BLaER1 (cell line): ENCODE measurements at regions not wholly inside any gene's neighbourhood (a gene's known extent, or its start where the extent isn't known, plus 50 kb on each side); places are given as distances from the start of the nearest gene placed in this dataset.

Experiments
- H3K27ac ChIP-seq: shearing (Covaris generic); formaldehyde crosslinking; 2 replicates; pipeline ENCODE4 v1.8.1; 2022
- H3K27me3 ChIP-seq: shearing (Covaris generic); formaldehyde crosslinking; 2 replicates; pipeline ENCODE4 v1.8.1; 2022
- H3K36me3 ChIP-seq: shearing (Covaris generic); formaldehyde crosslinking; 2 replicates; pipeline ENCODE4 v1.8.1; 2022
- H3K4me1 ChIP-seq: shearing (Covaris generic); formaldehyde crosslinking; 2 replicates; pipeline ENCODE4 v1.8.1; 2022
- H3K4me2 ChIP-seq: shearing (Covaris generic); formaldehyde crosslinking; 2 replicates; pipeline ENCODE4 v1.8.1; 2022
- H3K4me3 ChIP-seq: shearing (Covaris generic); formaldehyde crosslinking; 2 replicates; pipeline ENCODE4 v1.8.1; 2022
- H3K9ac ChIP-seq: shearing (Covaris generic); formaldehyde crosslinking; 2 replicates; pipeline ENCODE4 v1.8.1; 2022
- H3K9me3 ChIP-seq: shearing (Covaris generic); formaldehyde crosslinking; 2 replicates; pipeline ENCODE4 v1.8.1; 2022
- H4K20me1 ChIP-seq: shearing (Covaris generic); formaldehyde crosslinking; 2 replicates; pipeline ENCODE4 v1.8.1; 2022
- Cebpa-rat ChIP-seq: shearing (Covaris generic); IDR thresholded peaks from 2 replicates; pipeline ENCODE4 v1.8.1; 2022

- Histone ChIP-seq H3K4me2 (no peak overlapping the region), H3K9me3 (no peaks in the 10 kb centered on the region), H3K27me3 (no peaks in the 10 kb centered on the region), H3K9ac (no peak overlapping the region), H3K4me1 (no peaks in the 10 kb centered on the region), H3K36me3 (no peaks in the 10 kb centered on the region), H4K20me1 (no peaks in the 10 kb centered on the region), H3K4me3 (no peak overlapping the region), H3K27ac (no peak overlapping the region)
- TF ChIP-seq Cebpa-rat = no peak
These were observed 905.7 kb upstream of the TENM4 start for GRCh38 chr11:80346353-80347059.

GRCh38 chr11:80343436-80343835, 902.6 kb upstream of the TENM4 start:
- Histone ChIP-seq H3K9me3 (no peaks in the 10 kb centered on the region), H3K4me2 (no peak overlapping the region), H3K4me1 (no peaks in the 10 kb centered on the region), H3K36me3 (no peaks in the 10 kb centered on the region), H3K4me3 (no peak overlapping the region), H4K20me1 (no peaks in the 10 kb centered on the region), H3K9ac (no peak overlapping the region), H3K27me3 (no peaks in the 10 kb centered on the region), H3K27ac (no peak overlapping the region)
- TF ChIP-seq Cebpa-rat = no peak

- Histone ChIP-seq H3K27ac (no peak overlapping the region), H3K27me3 (no peaks in the 10 kb centered on the region), H3K36me3 (no peaks in the 10 kb centered on the region), H3K4me1 (no peaks in the 10 kb centered on the region), H3K4me2 (no peak overlapping the region), H3K9ac (no peak overlapping the region), H3K9me3 (no peaks in the 10 kb centered on the region), H4K20me1 (no peaks in the 10 kb centered on the region), H3K4me3 (no peak overlapping the region)
- TF ChIP-seq Cebpa-rat = no peak
These were observed 897.4 kb upstream of the TENM4 start for GRCh38 chr11:80338231-80338630.

GRCh38 chr11:80331694-80332093, 890.9 kb upstream of the TENM4 start:
- no peak overlapping the region for H3K9ac ChIP-seq

GRCh38 chr11:80330264-80330663, 889.4 kb upstream of the TENM4 start:
- no peak overlapping the region for H3K9ac ChIP-seq
- no peaks in the 10 kb centered on the region for H3K36me3 ChIP-seq
- H3K4me1 ChIP-seq = no peaks in the 10 kb centered on the region
- H3K27me3 ChIP-seq = no peaks in the 10 kb centered on the region
- H3K4me3 ChIP-seq = no peak overlapping the region
- H3K4me2 ChIP-seq = no peak overlapping the region
- H3K9me3 ChIP-seq = no peaks in the 10 kb centered on the region
- H4K20me1 ChIP-seq = no peaks in the 10 kb centered on the region
- H3K27ac ChIP-seq = no peak overlapping the region
- no peak for TF ChIP-seq Cebpa-rat

More at GRCh38 chr11:80331694-80332093, 890.9 kb upstream of the TENM4 start:
- no peak overlapping the region for H3K27ac ChIP-seq
- no peaks in the 10 kb centered on the region for H3K36me3 ChIP-seq
- H3K4me2 ChIP-seq = no peak overlapping the region
- H3K4me1 ChIP-seq = no peaks in the 10 kb centered on the region
- H4K20me1 ChIP-seq = no peaks in the 10 kb centered on the region
- H3K27me3 ChIP-seq = no peaks in the 10 kb centered on the region
- TF ChIP-seq Cebpa-rat = no peak
- H3K9me3 ChIP-seq = no peaks in the 10 kb centered on the region
- no peak overlapping the region for H3K4me3 ChIP-seq

GRCh38 chr11:80328774-80329173, 887.9 kb upstream of the TENM4 start:
- no peak for TF ChIP-seq Cebpa-rat
- Histone ChIP-seq H3K4me3 (no peak overlapping the region), H3K9me3 (no peaks in the 10 kb centered on the region), H3K36me3 (no peaks in the 10 kb centered on the region), H3K4me1 (no peaks in the 10 kb centered on the region), H3K27ac (no peak overlapping the region), H3K9ac (no peak overlapping the region), H3K4me2 (no peak overlapping the region), H4K20me1 (no peaks in the 10 kb centered on the region), H3K27me3 (no peaks in the 10 kb centered on the region)

GRCh38 chr11:80327956-80328614, 887.3 kb upstream of the TENM4 start:
- Histone ChIP-seq H4K20me1 (no peaks in the 10 kb centered on the region), H3K4me2 (no peak overlapping the region), H3K27me3 (no peaks in the 10 kb centered on the region), H3K9ac (no peak overlapping the region), H3K9me3 (no peaks in the 10 kb centered on the region), H3K4me3 (no peak overlapping the region), H3K36me3 (no peaks in the 10 kb centered on the region), H3K27ac (no peak overlapping the region), H3K4me1 (no peaks in the 10 kb centered on the region)
- TF ChIP-seq Cebpa-rat = no peak

- H3K4me2 ChIP-seq = no peak overlapping the region
These were observed 881.0 kb upstream of the TENM4 start for GRCh38 chr11:80321786-80322185.

GRCh38 chr11:80320765-80321164, 879.9 kb upstream of the TENM4 start:
- Histone ChIP-seq H3K27me3 (no peaks in the 10 kb centered on the region), H4K20me1 (no peaks in the 10 kb centered on the region), H3K4me2 (no peak overlapping the region), H3K9ac (no peak overlapping the region), H3K4me3 (no peak overlapping the region), H3K27ac (no peak overlapping the region), H3K36me3 (no peaks in the 10 kb centered on the region), H3K9me3 (no peaks in the 10 kb centered on the region), H3K4me1 (no peaks in the 10 kb centered on the region)
- TF ChIP-seq Cebpa-rat = no peak

More at GRCh38 chr11:80321786-80322185, 881.0 kb upstream of the TENM4 start:
- H3K27ac ChIP-seq = no peak overlapping the region
- no peak overlapping the region for H3K9ac ChIP-seq
- H4K20me1 ChIP-seq = no peaks in the 10 kb centered on the region
- H3K4me3 ChIP-seq = no peak overlapping the region
- no peaks in the 10 kb centered on the region for H3K36me3 ChIP-seq
- H3K9me3 ChIP-seq = no peaks in the 10 kb centered on the region
- no peaks in the 10 kb centered on the region for H3K27me3 ChIP-seq
- no peak for TF ChIP-seq Cebpa-rat
- no peaks in the 10 kb centered on the region for H3K4me1 ChIP-seq

GRCh38 chr11:80320226-80320625, 879.4 kb upstream of the TENM4 start:
- H3K27ac ChIP-seq = no peak overlapping the region
- H4K20me1 ChIP-seq = no peaks in the 10 kb centered on the region
- no peak for TF ChIP-seq Cebpa-rat
- H3K4me1 ChIP-seq = no peaks in the 10 kb centered on the region
- H3K9me3 ChIP-seq = no peaks in the 10 kb centered on the region
- H3K4me3 ChIP-seq = no peak overlapping the region
- no peak overlapping the region for H3K9ac ChIP-seq
- H3K36me3 ChIP-seq = no peaks in the 10 kb centered on the region
- H3K27me3 ChIP-seq = no peaks in the 10 kb centered on the region
- no peak overlapping the region for H3K4me2 ChIP-seq
